NB4 (cell line): ENCODE measurements at regions not wholly inside any gene's neighbourhood (a gene's known extent, or its start where the extent isn't known, plus 50 kb on each side); places are given as distances from the start of the nearest gene placed in this dataset.

Source experiments
- POLR2A ChIP-seq: IDR thresholded peaks from 2 replicates; pipeline ENCODE4 v1.6.1; 2011; ENCODE audit warnings: mild to moderate bottlenecking; ENCODE audit not compliant: insufficient read length; ENCODE audit errors: extremely low read depth
- TF ChIP-seq, protein P1 (sequence below): IDR thresholded peaks from one replicate; pipeline ENCODE4 v1.5.1; 2012; ENCODE audit warnings: low read depth, low read length

DNA sequence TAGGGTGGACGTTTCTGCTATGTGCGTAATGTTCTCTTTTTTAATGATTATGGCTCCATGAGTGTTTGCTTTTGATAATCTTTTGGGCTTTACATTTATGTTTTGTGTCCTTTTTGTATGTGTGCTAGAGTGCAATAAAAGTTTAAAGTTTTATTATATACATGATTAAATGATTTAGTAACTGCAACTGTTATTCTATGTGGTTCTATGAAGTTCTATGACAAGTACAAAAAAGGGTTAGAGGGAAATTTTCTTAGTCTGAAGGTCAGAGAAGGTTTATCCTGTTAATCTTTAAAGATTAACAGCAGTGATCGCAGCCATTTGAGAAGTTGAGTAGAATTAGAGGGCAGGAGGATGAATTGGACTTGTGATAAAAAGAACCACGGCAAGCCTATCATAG lies 386.4 kb upstream of the CHRM3 start:
- TF ChIP-seq, protein P1, sequence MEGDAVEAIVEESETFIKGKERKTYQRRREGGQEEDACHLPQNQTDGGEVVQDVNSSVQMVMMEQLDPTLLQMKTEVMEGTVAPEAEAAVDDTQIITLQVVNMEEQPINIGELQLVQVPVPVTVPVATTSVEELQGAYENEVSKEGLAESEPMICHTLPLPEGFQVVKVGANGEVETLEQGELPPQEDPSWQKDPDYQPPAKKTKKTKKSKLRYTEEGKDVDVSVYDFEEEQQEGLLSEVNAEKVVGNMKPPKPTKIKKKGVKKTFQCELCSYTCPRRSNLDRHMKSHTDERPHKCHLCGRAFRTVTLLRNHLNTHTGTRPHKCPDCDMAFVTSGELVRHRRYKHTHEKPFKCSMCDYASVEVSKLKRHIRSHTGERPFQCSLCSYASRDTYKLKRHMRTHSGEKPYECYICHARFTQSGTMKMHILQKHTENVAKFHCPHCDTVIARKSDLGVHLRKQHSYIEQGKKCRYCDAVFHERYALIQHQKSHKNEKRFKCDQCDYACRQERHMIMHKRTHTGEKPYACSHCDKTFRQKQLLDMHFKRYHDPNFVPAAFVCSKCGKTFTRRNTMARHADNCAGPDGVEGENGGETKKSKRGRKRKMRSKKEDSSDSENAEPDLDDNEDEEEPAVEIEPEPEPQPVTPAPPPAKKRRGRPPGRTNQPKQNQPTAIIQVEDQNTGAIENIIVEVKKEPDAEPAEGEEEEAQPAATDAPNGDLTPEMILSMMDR: no peak
- no peak for TF ChIP-seq POLR2A
